Esophagus (tissue), 2 donors: ENCODE measurements at regions not wholly inside any gene's neighbourhood (a gene's known extent, or its start where the extent isn't known, plus 50 kb on each side); places are given as distances from the start of the nearest gene placed in this dataset.

ENCODE experiments used
- H3K27ac ChIP-seq, 2 donors: one replicate each; pipeline ENCODE4 v1.5.1; 2013; ENCODE audit warnings: low read depth in 2 of 2, mild to moderate bottlenecking in 2 of 2, inconsistent platforms in 1 of 2, low read length in 1 of 2, moderate library complexity in 1 of 2
- H3K27me3 ChIP-seq, 2 donors: one replicate each; pipeline ENCODE4 v1.6.1; 2013; ENCODE audit warnings: low read length in 2 of 2, control low read depth in 1 of 2, mild to moderate bottlenecking in 1 of 2; ENCODE audit not compliant: insufficient read depth in 2 of 2, control insufficient read depth in 1 of 2
- H3K36me3 ChIP-seq, 2 donors: one replicate each; pipeline ENCODE4 v1.6.1; 2013; ENCODE audit warnings: low read length in 1 of 2; ENCODE audit not compliant: control insufficient read depth in 2 of 2, insufficient read depth in 2 of 2
- H3K4me1 ChIP-seq, 2 donors: one replicate each; pipeline ENCODE4 v1.6.1; 2013; ENCODE audit warnings: low read length in 1 of 2; ENCODE audit not compliant: control insufficient read depth in 2 of 2, insufficient read depth in 2 of 2
- H3K4me3 ChIP-seq, 2 donors: one replicate each; pipeline ENCODE4 v1.5.1; 2013; ENCODE audit warnings: low read length in 2 of 2, mild to moderate bottlenecking in 2 of 2, low read depth in 1 of 2, moderate library complexity in 1 of 2
- H3K9me3 ChIP-seq, 2 donors: one replicate each; pipeline ENCODE4 v1.6.1; 2013; ENCODE audit warnings: mild to moderate bottlenecking in 2 of 2, low read depth in 1 of 2, low read length in 1 of 2, moderate library complexity in 1 of 2; ENCODE audit not compliant: control insufficient read depth in 2 of 2, insufficient read depth in 1 of 2
- WGBS, 2 donors: extraction: QIAGEN DNeasy Blood & Tissue Kit; methylation state at CpG; one replicate each; pipeline ENCODE4 v1.1.7; 2013; 5-methylcytosine and 5-hydroxymethylcytosine counted together
- donor health status: healthy with polysubstance abuse.
- donor health status: Bipolar disorder and iron deficiency.

DNA sequence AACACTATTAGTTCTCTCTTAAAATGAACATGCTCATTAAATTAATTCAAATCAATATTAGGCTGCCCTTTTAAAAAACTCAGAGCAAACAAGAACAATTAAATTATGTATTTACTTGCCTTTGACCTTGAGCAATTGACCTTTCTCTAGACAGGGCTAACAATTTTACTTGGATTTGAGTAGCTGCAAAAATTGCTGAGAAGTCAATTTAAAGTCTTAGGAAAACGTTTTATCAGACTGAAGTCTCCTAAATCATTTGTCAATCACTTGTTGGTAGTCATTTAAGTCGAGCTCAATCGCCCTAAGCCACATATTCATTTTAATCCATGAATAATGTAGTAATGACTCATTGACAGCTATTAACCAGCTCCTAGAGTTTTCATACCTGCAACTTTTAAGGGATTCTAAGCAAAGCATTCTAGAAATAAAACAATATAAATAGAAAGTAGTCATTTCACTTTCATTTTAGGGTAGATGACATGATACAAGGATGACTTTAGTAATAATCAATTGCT lies 84.9 kb upstream of the SEC61G start:
- 35 to 62% methylated on average over 3 of the region's 3 CpGs for WGBS, 2 donors
- H3K36me3 ChIP-seq, result no peaks in the 10 kb centered on the region
- no peaks in the 10 kb centered on the region for H3K9me3 ChIP-seq
- no peak overlapping the region for H3K27ac ChIP-seq
- no peak overlapping the region for H3K4me3 ChIP-seq
- no peaks in the 10 kb centered on the region for H3K27me3 ChIP-seq
- H3K4me1 ChIP-seq, result peaks cover 2 to 5% of the 10 kb centered on the region in 2 donors

DNA sequence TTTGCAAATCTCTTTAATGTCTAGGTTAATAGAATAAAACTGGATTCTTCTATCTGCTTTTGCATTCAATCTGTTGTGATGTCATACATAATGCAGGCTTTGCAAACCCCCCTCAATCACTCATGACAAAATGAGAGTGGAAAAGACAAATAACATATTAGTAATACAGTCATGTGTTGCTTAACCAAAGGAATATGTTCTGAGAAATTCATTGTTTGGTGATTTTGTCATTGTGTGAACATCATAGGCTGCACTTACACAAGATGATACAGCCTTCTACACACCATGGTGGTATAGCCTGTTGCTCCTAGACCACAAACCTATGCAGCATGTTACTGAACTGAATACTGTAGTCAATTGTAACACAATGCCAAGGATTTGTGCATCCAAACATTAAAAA lies 87.3 kb upstream of the SEC61G start:
- Histone ChIP-seq H3K9me3 (no peaks in the 10 kb centered on the region), H3K36me3 (no peaks in the 10 kb centered on the region), H3K27me3 (no peaks in the 10 kb centered on the region), H3K4me3 (no peak overlapping the region), H3K4me1 (no peaks in the 10 kb centered on the region), H3K27ac (no peak overlapping the region)

DNA sequence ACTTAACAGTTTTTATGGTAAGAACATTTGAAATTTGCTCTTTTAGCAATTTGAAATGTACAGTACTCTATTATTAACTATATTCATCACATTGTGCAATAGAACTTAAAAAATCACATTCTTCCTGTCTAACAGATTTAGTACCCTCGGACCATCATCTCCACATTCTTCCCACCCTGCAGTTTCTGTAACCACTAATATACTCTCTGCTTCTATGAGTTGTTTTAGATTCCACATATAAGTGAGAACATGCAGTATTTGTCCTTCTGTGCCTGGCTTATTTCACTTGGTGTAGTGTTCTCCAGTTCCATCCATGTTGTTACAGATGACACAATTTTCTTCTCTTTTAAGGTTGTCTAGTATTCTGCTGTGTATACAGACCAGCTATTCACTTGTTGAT lies 88.9 kb upstream of the SEC61G start:
- Histone ChIP-seq H3K4me3 (no peak overlapping the region), H3K36me3 (no peaks in the 10 kb centered on the region), H3K4me1 (no peaks in the 10 kb centered on the region), H3K27ac (no peak overlapping the region), H3K9me3 (no peaks in the 10 kb centered on the region), H3K27me3 (no peaks in the 10 kb centered on the region)
- 71 to 73% methylated on average over 1 of the region's 1 CpG for WGBS, 2 donors

DNA sequence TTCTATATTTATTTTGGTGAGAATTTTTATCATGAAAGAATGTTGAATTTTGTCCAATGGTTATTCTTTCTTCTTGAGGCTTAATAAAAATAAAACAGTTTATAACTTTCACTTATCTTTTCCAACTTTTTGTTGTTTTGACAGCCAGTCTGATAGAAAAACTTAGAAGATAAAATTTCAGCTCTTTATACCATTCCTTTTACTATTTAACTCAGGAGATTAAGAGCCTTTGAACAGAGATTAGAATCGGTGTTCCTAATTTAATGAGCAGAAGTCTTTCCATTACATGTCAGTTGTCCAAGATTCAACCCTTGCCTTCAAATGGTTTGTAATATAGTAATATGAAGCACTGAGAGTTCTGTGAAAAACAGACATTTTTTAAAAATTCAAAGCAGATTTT lies 97.8 kb upstream of the SEC61G start:
- H3K4me3 ChIP-seq, result no peak overlapping the region
- 49 to 51% methylated on average over 1 of the region's 1 CpG for WGBS, 2 donors
- H3K27ac ChIP-seq, result no peak overlapping the region
- no peaks in the 10 kb centered on the region for H3K9me3 ChIP-seq
- no peaks in the 10 kb centered on the region for H3K36me3 ChIP-seq
- no peaks in the 10 kb centered on the region for H3K27me3 ChIP-seq
- H3K4me1 ChIP-seq, result peaks cover 0 to 2% of the 10 kb centered on the region in 2 donors

DNA sequence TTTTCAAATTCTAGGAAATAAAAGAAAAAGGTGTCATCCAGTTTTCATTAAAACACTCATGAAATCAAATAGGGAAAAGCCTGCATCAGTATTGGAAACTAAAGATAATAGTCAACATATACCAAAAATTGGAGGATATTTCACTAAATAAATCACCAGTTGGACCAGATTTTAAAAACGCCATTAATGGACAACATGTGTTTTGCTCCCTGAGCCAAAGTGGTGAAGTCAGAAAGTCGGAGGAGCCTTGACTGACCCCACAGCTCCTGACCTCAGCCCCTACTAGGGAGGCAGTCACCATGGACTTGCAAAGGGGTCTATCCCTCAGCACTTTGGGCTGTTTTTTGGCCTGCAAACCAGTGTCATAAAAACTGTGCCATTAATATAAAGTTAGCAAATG lies 98.3 kb upstream of the SEC61G start:
- Histone ChIP-seq H3K27ac (no peak overlapping the region), H3K27me3 (no peaks in the 10 kb centered on the region), H3K36me3 (no peaks in the 10 kb centered on the region), H3K4me3 (no peak overlapping the region), H3K4me1 (peaks cover 0 to 2% of the 10 kb centered on the region in 2 donors), H3K9me3 (no peaks in the 10 kb centered on the region)
- 65 to 69% methylated on average over 2 of the region's 2 CpGs for WGBS, 2 donors

DNA sequence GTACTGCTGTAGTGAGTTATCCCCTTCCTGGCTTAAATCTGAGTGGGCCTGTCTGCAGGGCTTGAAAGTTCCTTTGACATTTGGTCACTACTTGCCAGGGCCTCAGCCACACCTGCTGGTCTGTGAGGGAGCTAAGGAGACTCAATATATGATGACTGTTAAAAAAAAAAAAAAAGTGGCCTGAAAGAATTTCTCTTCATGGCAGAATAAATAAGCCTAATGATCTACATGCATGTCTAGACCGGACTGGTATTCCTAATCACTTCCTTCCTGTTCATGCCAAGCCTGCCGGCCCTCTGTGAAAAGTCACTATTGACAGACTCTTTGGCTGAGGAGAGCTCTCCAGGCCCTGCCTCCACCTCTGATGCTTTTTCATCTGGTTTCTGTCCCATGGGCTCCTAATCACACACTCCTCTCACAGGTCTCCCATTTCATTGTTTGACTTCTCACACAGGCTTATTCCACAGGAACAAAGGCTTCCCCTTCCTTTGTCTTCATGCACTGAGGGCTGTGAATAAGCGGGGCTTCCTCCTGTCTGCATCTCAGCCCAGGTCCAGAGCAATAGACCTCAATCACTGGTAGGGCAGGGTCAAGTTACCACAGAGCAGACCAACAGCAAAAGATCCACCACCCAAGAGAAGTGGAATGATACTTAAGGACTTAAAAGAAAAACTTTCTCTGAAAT lies 99.1 kb upstream of the SEC61G start:
- Histone ChIP-seq H3K27ac (peak overlapping the region in 1 of 2 donors; percentile 40), H3K4me3 (no peak overlapping the region), H3K4me1 (peaks cover 0 to 2% of the 10 kb centered on the region in 2 donors), H3K9me3 (no peaks in the 10 kb centered on the region), H3K27me3 (no peaks in the 10 kb centered on the region), H3K36me3 (no peaks in the 10 kb centered on the region)
- WGBS, 2 donors, result 33 to 41% methylated on average over 3 of the region's 3 CpGs

DNA sequence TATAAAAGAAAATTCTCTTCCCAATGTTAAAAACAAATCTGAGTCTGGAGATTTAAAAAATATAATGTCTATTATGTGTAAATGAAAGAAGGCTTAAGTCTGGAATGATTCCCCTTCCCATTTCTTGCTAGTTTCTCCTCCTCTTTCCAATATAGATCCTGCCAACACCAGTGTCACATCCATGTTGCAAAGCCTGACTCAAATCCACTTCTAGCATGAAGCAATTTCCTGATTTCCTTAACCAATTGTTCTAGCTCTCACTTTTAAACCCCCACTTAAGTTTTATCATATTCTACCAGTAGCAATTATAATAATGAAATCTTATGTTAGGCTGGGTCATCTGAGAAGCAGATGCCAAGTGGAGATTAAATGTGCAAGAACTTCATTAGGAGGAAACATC lies 100.1 kb upstream of the SEC61G start:
- Histone ChIP-seq H3K4me3 (no peak overlapping the region), H3K27me3 (no peaks in the 10 kb centered on the region), H3K9me3 (no peaks in the 10 kb centered on the region), H3K4me1 (peaks cover 0 to 2% of the 10 kb centered on the region in 2 donors), H3K27ac (no peak overlapping the region), H3K36me3 (no peaks in the 10 kb centered on the region)

DNA sequence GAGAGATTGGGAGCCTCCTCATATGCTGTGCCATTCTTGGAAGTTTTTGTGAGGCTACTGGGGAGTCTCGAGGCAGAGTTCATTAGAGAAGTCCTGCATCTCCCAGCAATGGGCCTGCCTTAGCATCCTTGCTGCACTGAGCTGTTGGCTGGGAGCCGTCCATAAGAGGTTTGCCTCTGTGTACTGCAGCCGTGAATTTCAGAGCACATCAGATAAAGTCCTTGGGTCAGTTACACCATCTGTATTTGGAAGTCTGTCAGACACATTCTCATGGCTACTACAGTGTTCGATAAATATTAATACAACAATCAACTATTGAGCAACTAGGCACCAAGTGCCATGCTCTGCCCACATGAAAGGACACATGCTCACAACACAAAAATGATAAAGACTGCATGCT lies 100.5 kb upstream of the SEC61G start:
- Histone ChIP-seq H3K27ac (no peak overlapping the region), H3K4me1 (peaks cover 0 to 2% of the 10 kb centered on the region in 2 donors), H3K4me3 (no peak overlapping the region), H3K9me3 (no peaks in the 10 kb centered on the region), H3K36me3 (no peaks in the 10 kb centered on the region), H3K27me3 (no peaks in the 10 kb centered on the region)
- 73 to 84% methylated on average over 4 of the region's 4 CpGs for whole genome bisulfite sequencing, 2 donors

DNA sequence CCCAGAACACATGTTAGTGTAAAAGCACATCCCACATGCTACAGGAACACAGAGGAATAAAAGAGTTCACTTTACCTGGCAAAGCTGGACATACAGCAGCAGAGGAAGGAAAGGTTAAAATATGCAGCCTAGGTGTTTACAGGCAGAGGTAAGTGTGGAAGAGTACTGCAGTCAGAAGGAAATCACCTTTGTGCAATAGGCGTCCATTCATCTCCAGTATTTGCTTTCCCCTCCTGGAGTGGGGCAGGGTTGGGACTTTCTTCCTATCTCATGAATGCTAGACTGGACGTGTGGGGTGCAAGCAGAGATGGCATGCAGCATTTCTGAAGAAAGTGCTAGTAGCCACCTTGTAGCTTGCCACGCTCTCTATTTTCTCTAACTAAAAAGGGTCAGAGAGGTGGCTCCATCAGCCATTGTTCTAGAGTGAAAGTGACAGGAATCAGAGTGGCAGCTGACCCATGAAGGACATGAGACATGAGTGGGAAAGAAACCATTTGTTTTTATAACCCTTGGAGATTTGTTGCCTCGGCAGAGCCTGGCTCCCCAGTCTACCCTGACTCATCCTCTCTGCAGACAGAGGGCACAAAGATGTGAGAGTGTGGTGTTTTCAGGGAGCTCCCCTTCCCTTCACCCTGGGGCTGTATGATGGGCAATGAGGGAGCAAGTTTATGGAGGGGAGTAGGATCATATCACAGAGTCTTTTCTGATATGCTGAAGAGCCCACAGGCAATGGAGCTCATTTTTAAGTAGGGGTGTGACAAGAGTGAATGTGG lies 101.2 kb upstream of the SEC61G start:
- no peak overlapping the region for H3K27ac ChIP-seq
- no peaks in the 10 kb centered on the region for H3K36me3 ChIP-seq
- WGBS, 2 donors, result 66 to 75% methylated on average over 4 of the region's 4 CpGs
- H3K9me3 ChIP-seq, result no peaks in the 10 kb centered on the region
- no peak overlapping the region for H3K4me3 ChIP-seq
- peaks cover 0 to 2% of the 10 kb centered on the region in 2 donors for H3K4me1 ChIP-seq
- H3K27me3 ChIP-seq, result no peaks in the 10 kb centered on the region

DNA sequence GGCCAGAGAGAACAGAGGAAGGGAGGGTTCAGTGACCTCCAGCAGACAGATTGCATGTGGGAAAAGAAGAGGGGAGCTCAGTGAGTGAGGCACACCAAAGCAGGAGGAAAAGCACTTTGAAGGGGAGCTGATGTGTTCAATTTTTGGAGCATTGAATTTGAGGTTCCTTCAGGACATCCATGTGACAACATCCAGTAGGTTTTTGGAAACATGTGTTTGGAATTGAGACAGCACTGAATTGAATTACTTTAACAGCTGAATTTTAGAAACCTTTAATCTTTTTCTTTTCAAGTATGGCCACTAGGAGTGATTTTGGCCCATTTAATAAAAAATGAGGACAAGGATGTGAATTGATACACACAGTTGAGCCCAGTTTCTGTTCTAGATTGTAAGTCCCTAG lies 101.8 kb upstream of the SEC61G start:
- H3K4me3 ChIP-seq, result no peak overlapping the region
- H3K4me1 ChIP-seq, result peaks cover 0 to 2% of the 10 kb centered on the region in 2 donors
- no peak overlapping the region for H3K27ac ChIP-seq
- H3K9me3 ChIP-seq, result no peaks in the 10 kb centered on the region
- H3K27me3 ChIP-seq, result no peaks in the 10 kb centered on the region
- no peaks in the 10 kb centered on the region for H3K36me3 ChIP-seq
